IMR-90 (cell line): ENCODE measurements at regions not wholly inside any gene's neighbourhood (a gene's known extent, or its start where the extent isn't known, plus 50 kb on each side); places are given as distances from the start of the nearest gene placed in this dataset.

Source experiments
- ATAC-seq: fragments of 200-7000 bp; cut with Tn5 transposase; 2 replicates; pipeline ENCODE4 v1.9.1; 2020; ENCODE audit warnings: low read depth, mild to moderate bottlenecking, moderate library complexity
- BruUV-seq: library from RNA; stranded (reverse); fragments of 400-500 nt; replicated peaks from 2 replicates; lab custom pipeline; 2021; lab: Mats Ljungman, UMichigan
- CTCF ChIA-PET: fragments of 300-600 bp; formaldehyde crosslinking; extraction: SDS; loops from one replicate; lab custom pipeline; 2021; ENCODE audit warnings: antibody characterized with exemption; lab: Yijun Ruan, JAX
- POLR2A ChIA-PET: fragments of 300-600 bp; sonication (Branson Sonifier 250); formaldehyde crosslinking; loops from one replicate; lab custom pipeline; 2022; ENCODE audit warnings: antibody characterized with exemption; ENCODE audit not compliant: unreplicated experiment; lab: Charles Lee
- DNase-seq: peaks from one replicate; pipeline ENCODE4 v3.0.0; 2013
- H2AFZ ChIP-seq: replicated peaks from 2 replicates; pipeline ENCODE3; 2013; ENCODE audit warnings: low read length, mild to moderate bottlenecking; ENCODE audit not compliant: poor library complexity
- H2AK5ac ChIP-seq: 2 replicates; pipeline ENCODE4 v1.6.1; 2013; ENCODE audit warnings: low read depth, low read length, inconsistent platforms
- H2AK9ac ChIP-seq: replicated peaks from 2 replicates; pipeline ENCODE3; 2013; ENCODE audit warnings: mild to moderate bottlenecking, low read depth, low read length, moderate library complexity; ENCODE audit not compliant: poor library complexity
- H2BK120ac ChIP-seq: 2 replicates; pipeline ENCODE4 v1.6.1; 2013; ENCODE audit warnings: low read depth, low read length, inconsistent platforms
- H2BK15ac ChIP-seq: 3 replicates; pipeline ENCODE4 v1.6.1; 2013; ENCODE audit warnings: low read depth, low read length, inconsistent platforms
- H2BK20ac ChIP-seq: 2 replicates; pipeline ENCODE4 v1.6.1; 2013; ENCODE audit warnings: low read depth, mild to moderate bottlenecking, inconsistent platforms, low read length, moderate library complexity
- H2BK5ac ChIP-seq: 2 replicates; pipeline ENCODE4 v1.6.1; 2013; ENCODE audit warnings: mild to moderate bottlenecking, low read depth, low read length, inconsistent platforms; ENCODE audit not compliant: poor library complexity, severe bottlenecking
- H3K14ac ChIP-seq: replicated peaks from 2 replicates; pipeline ENCODE4 v1.6.1; 2013; ENCODE audit warnings: low read depth, low read length, inconsistent platforms
- H3K18ac ChIP-seq: 2 replicates; pipeline ENCODE4 v1.6.1; 2013; ENCODE audit warnings: low read depth, low read length, control low read depth
- H3K23ac ChIP-seq: 2 replicates; pipeline ENCODE4 v1.6.1; 2013; ENCODE audit warnings: low read depth, low read length, inconsistent platforms
- H3K27ac ChIP-seq: 2 replicates; pipeline ENCODE4 v1.5.1; 2013; ENCODE audit warnings: mild to moderate bottlenecking, control low read depth, low read length; ENCODE audit not compliant: insufficient read depth
- H3K27me3 ChIP-seq: 2 replicates; pipeline ENCODE4 v1.6.1; 2013; ENCODE audit warnings: low read length; ENCODE audit not compliant: control insufficient read depth, insufficient read depth
- H3K36me3 ChIP-seq: 2 replicates; pipeline ENCODE4 v1.6.1; 2013; ENCODE audit warnings: low read length, mixed read lengths; ENCODE audit not compliant: control insufficient read depth, insufficient read depth
- H3K4ac ChIP-seq: 2 replicates; pipeline ENCODE4 v1.6.1; 2013; ENCODE audit warnings: low read depth, low read length, inconsistent platforms
- H3K4me1 ChIP-seq: 2 replicates; pipeline ENCODE4 v1.6.1; 2013; ENCODE audit warnings: low read length, mixed read lengths; ENCODE audit not compliant: control insufficient read depth, insufficient read depth
- H3K4me2 ChIP-seq: 2 replicates; pipeline ENCODE4 v1.6.1; 2013; ENCODE audit warnings: low read depth, mild to moderate bottlenecking, control low read depth, low read length, moderate library complexity
- H3K4me3 ChIP-seq: 2 replicates; pipeline ENCODE4 v1.5.1; 2013; ENCODE audit warnings: low read depth, mild to moderate bottlenecking, control low read depth, low read length, moderate library complexity; ENCODE audit not compliant: insufficient read depth
- H3K56ac ChIP-seq: 2 replicates; pipeline ENCODE4 v1.6.1; 2013; ENCODE audit warnings: low read length, inconsistent platforms; ENCODE audit not compliant: insufficient read depth; ENCODE audit errors: extremely low read depth
- H3K79me1 ChIP-seq, 2 experiments: 2 replicates each; pipeline ENCODE4 v1.6.1; 2013; ENCODE audit warnings: low read length in 2 of 2, inconsistent platforms in 1 of 2, low read depth in 1 of 2
- H3K9ac ChIP-seq: 2 replicates; pipeline ENCODE4 v1.6.1; 2013; ENCODE audit warnings: low read depth, low read length, control low read depth
- H3K9me1 ChIP-seq: 2 replicates; pipeline ENCODE4 v1.6.1; 2013; ENCODE audit warnings: low read length, inconsistent platforms; ENCODE audit not compliant: insufficient read depth
- H3K9me3 ChIP-seq: 2 replicates; pipeline ENCODE4 v1.6.1; 2013; ENCODE audit warnings: low read length; ENCODE audit not compliant: control insufficient read depth, insufficient read depth
- H4K20me1 ChIP-seq: 2 replicates; pipeline ENCODE4 v1.6.1; 2013; ENCODE audit warnings: low read length, inconsistent platforms; ENCODE audit not compliant: insufficient read depth
- H4K5ac ChIP-seq: 2 replicates; pipeline ENCODE4 v1.6.1; 2013; ENCODE audit warnings: mild to moderate bottlenecking, low read depth, low read length, control low read depth
- H4K8ac ChIP-seq, 2 experiments: 2 replicates each; pipeline ENCODE4 v1.6.1; 2013; ENCODE audit warnings: low read depth in 2 of 2, low read length in 2 of 2, control low read depth in 1 of 2, inconsistent platforms in 1 of 2
- H4K91ac ChIP-seq: 2 replicates; pipeline ENCODE4 v1.6.1; 2013; ENCODE audit warnings: low read depth, low read length, inconsistent platforms; ENCODE audit not compliant: insufficient read depth
- BHLHE40 ChIP-seq: fragments of 150-350 bp; IDR thresholded peaks from 2 replicates; pipeline ENCODE4 v1.6.1; 2016; ENCODE audit warnings: mild to moderate bottlenecking, low read depth, low read length
- CHD1 ChIP-seq: IDR thresholded peaks from 2 replicates; pipeline ENCODE4 v1.6.1; 2012; ENCODE audit warnings: low read depth, low read length, improper control_type of control experiment
- FOS ChIP-seq: fragments of 150-350 bp; IDR thresholded peaks from 2 replicates; pipeline ENCODE4 v1.6.1; 2016; ENCODE audit warnings: low read depth, low read length
- MAFK ChIP-seq: IDR thresholded peaks from 2 replicates; pipeline ENCODE4 v1.6.1; 2012; ENCODE audit warnings: low read depth, low read length, improper control_type of control experiment
- MAZ ChIP-seq: IDR thresholded peaks from 2 replicates; pipeline ENCODE4 v1.6.1; 2012; ENCODE audit warnings: low read depth, mild to moderate bottlenecking, low read length, improper control_type of control experiment, moderate library complexity, borderline replicate concordance
- POLR2A ChIP-seq: IDR thresholded peaks from 2 replicates; pipeline ENCODE4 v1.6.1; 2012; ENCODE audit warnings: mild to moderate bottlenecking, low read depth, low read length
- RAD21 ChIP-seq: IDR thresholded peaks from 2 replicates; pipeline ENCODE4 v1.6.1; 2012; ENCODE audit warnings: low read length, improper control_type of control experiment
- RFX5 ChIP-seq: IDR thresholded peaks from 2 replicates; pipeline ENCODE4 v1.8.0; 2012; ENCODE audit warnings: low read depth, mild to moderate bottlenecking, low read length, moderate library complexity
- dilution Hi-C: fragments of 300-500 bp; cut with HindIII; formaldehyde crosslinking; loops from one replicate; pipeline ENCODE4 v1.14.3; 2018; ENCODE audit warnings: low sequenced_read_pairs; ENCODE audit not compliant: unreplicated experiment
- in situ Hi-C: fragments of 300-500 bp; cut with MboI; formaldehyde crosslinking; loops from 3 replicates; pipeline ENCODE4 v1.14.3; 2019; ENCODE audit warnings: low sequenced_read_pairs, inconsistent platforms, mixed read lengths
- intact Hi-C: fragments of 100-400 bp; cut with micrococcal nuclease; formaldehyde crosslinking; loops from 2 replicates; pipeline ENCODE4 v1.10.0; 2022
- TF ChIP-seq, protein P1 (sequence below): conservative IDR thresholded peaks from 2 replicates; pipeline ENCODE4 v1.5.1; 2012; ENCODE audit warnings: mild to moderate bottlenecking, low read depth, low read length, improper control_type of control experiment

DNA sequence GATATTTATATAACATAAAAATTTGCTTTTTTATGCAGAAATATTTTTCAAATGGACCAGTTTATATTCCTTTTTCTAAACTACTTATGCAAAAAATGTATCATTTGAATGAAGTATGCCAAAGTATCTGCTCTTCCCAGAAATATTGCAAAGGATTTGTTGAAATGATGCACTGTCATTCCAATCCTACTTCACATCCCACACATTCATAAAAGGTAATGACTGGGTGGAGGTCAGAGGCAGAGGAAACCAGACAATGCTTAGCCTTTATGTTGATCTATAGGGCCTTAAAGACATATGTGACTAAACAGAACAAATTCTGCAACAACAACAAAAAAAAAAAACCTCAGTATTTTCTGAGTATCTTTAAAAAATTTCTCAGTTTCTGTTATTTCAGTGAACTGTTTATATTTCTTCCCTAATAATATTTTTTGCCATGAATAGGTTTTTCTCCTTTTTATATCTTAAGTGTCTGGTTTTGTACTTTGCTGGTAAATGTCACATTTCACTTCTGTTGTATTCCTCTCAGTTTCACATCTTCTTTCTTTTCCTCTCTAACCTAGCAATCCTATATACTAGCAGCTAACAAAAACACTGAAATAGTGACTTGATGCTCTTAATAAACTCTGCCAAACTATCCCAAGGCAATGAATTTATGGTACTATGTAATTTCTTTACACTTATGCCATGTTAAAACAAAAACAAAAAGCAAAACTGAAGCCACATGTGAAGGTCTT is 374.1 kb downstream of the BCKDHB start:
- Histone ChIP-seq H3K23ac (no peak overlapping the region), H3K9me3 (no peaks in the 10 kb centered on the region), H3K9me1 (no peaks in the 10 kb centered on the region), H4K8ac (no peak overlapping the region), H2AFZ (no peak overlapping the region), H3K14ac (0 out of 2 replicates have a peak overlapping the region, but pooled peaks have one; percentile 29), H4K91ac (no peak overlapping the region), H3K4me1 (peaks cover 1% of the 10 kb centered on the region; the same call in 1 of the 2 replicates), H2AK5ac (no peak overlapping the region), H3K79me1 (no peaks in the 10 kb centered on the region), H3K9ac (no peak overlapping the region), H3K4ac (no peak overlapping the region), H2BK15ac (no peak overlapping the region), H4K20me1 (no peaks in the 10 kb centered on the region), H2BK20ac (no peak overlapping the region), H3K27me3 (no peaks in the 10 kb centered on the region), H2BK120ac (no peak overlapping the region; the same call in 1 of the 2 replicates), H3K18ac (no peak overlapping the region), H3K4me2 (no peak overlapping the region), H3K27ac (no peak overlapping the region), H2BK5ac (no peak overlapping the region), H3K36me3 (no peaks in the 10 kb centered on the region), H3K56ac (no peak overlapping the region), H3K4me3 (no peak overlapping the region), H2AK9ac (no peak overlapping the region), H4K5ac (no peak overlapping the region)
- POLR2A ChIA-PET, result no interaction called here
- CTCF ChIA-PET, result interaction anchor here (1.5 kb wide), 1 partner anchor 24 kb away, joined by 3 read pairs; no protein-coding TSS in a partner anchor
- DNase-seq (no peak), ATAC-seq (no peak)
- dilution Hi-C loops (no loop called here), intact Hi-C loops (no loop called here), in situ Hi-C loops (no loop called here)
- TF ChIP-seq MAFK (no peak), RAD21 (no peak), CHD1 (no peak), POLR2A (no peak), BHLHE40 (no peak), MAZ (no peak), FOS (no peak), RFX5 (no peak)
- TF ChIP-seq, protein P1, sequence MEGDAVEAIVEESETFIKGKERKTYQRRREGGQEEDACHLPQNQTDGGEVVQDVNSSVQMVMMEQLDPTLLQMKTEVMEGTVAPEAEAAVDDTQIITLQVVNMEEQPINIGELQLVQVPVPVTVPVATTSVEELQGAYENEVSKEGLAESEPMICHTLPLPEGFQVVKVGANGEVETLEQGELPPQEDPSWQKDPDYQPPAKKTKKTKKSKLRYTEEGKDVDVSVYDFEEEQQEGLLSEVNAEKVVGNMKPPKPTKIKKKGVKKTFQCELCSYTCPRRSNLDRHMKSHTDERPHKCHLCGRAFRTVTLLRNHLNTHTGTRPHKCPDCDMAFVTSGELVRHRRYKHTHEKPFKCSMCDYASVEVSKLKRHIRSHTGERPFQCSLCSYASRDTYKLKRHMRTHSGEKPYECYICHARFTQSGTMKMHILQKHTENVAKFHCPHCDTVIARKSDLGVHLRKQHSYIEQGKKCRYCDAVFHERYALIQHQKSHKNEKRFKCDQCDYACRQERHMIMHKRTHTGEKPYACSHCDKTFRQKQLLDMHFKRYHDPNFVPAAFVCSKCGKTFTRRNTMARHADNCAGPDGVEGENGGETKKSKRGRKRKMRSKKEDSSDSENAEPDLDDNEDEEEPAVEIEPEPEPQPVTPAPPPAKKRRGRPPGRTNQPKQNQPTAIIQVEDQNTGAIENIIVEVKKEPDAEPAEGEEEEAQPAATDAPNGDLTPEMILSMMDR, result no peak
- BruUV-seq, result no TSS peak
